AG10803 (cell line): ENCODE measurements at regions not wholly inside any gene's neighbourhood (a gene's known extent, or its start where the extent isn't known, plus 50 kb on each side); places are given as distances from the start of the nearest gene placed in this dataset.
A peak's percentile ranks its signal among the peaks of the same experiment; 100 is the strongest.

ENCODE experiments used
- DNase-seq: peaks from one replicate; pipeline ENCODE4 v3.0.0; 2010; ENCODE audit warnings: low read depth
- H3K4me3 ChIP-seq: 2 replicates; pipeline ENCODE4 v1.5.1; 2011; ENCODE audit warnings: mild to moderate bottlenecking, low read length, control low read depth
- CTCF ChIP-seq: conservative IDR thresholded peaks from 2 replicates; pipeline ENCODE4 v1.5.1; 2011; ENCODE audit warnings: mild to moderate bottlenecking, low read length, control low read depth, inconsistent platforms

- no peak for TF ChIP-seq CTCF
- H3K4me3 ChIP-seq, result no peak overlapping the region
- no peak for DNase-seq
These were observed 228.1 kb upstream of the KLF14 start for GRCh38 chr7:130962109-130962508.

GRCh38 chr7:130963339-130963738 lies 229.3 kb upstream of the KLF14 start:
- DNase-seq, result no peak
- TF ChIP-seq CTCF, result no peak
- no peak overlapping the region for H3K4me3 ChIP-seq

GRCh38 chr7:130965515-130965914 lies 231.5 kb upstream of the KLF14 start:
- no peak for TF ChIP-seq CTCF
- no peak overlapping the region for H3K4me3 ChIP-seq
- DNase-seq, result no peak

GRCh38 chr7:130966246-130967009 lies 232.4 kb upstream of the KLF14 start:
- no peak overlapping the region for H3K4me3 ChIP-seq
- no peak for TF ChIP-seq CTCF
- peak; percentile 81 for DNase-seq

GRCh38 chr7:130970196-130970595 lies 236.2 kb upstream of the KLF14 start:
- DNase-seq, result no peak
- no peak overlapping the region for H3K4me3 ChIP-seq
- no peak for TF ChIP-seq CTCF

GRCh38 chr7:130970696-130971095 lies 236.7 kb upstream of the KLF14 start:
- TF ChIP-seq CTCF, result no peak
- no peak for DNase-seq
- H3K4me3 ChIP-seq, result no peak overlapping the region

GRCh38 chr7:130971297-130971696 lies 237.3 kb upstream of the KLF14 start:
- DNase-seq, result no peak
- no peak overlapping the region for H3K4me3 ChIP-seq
- TF ChIP-seq CTCF, result no peak
